Endothelial cell (in vitro differentiated cells): ENCODE measurements at regions not wholly inside any gene's neighbourhood (a gene's known extent, or its start where the extent isn't known, plus 50 kb on each side); places are given as distances from the start of the nearest gene placed in this dataset.
A peak's percentile ranks its signal among the peaks of the same experiment; 100 is the strongest.

Experiments used
- DNase-seq: peaks from one replicate; pipeline ENCODE4 v3.0.0; 2021; ENCODE audit warnings: low spot score
- H3K27ac Mint-ChIP-seq: one replicate; pipeline ENCODE4 v1.8.0; 2021; ENCODE audit warnings: mixed read lengths, inconsistent platforms; ENCODE audit not compliant: unreplicated experiment
- H3K27me3 Mint-ChIP-seq: one replicate; pipeline ENCODE4 v1.8.0; 2021; ENCODE audit warnings: mild to moderate bottlenecking, moderate library complexity, mixed read lengths, inconsistent platforms; ENCODE audit not compliant: unreplicated experiment
- H3K36me3 Mint-ChIP-seq: one replicate; pipeline ENCODE4 v1.8.0; 2021; ENCODE audit warnings: mild to moderate bottlenecking, low read depth, mixed read lengths, inconsistent platforms; ENCODE audit not compliant: unreplicated experiment
- H3K4me1 Mint-ChIP-seq: one replicate; pipeline ENCODE4 v1.8.0; 2021; ENCODE audit warnings: mild to moderate bottlenecking, mixed read lengths, inconsistent platforms; ENCODE audit not compliant: unreplicated experiment
- H3K4me3 Mint-ChIP-seq: one replicate; pipeline ENCODE4 v1.8.0; 2021; ENCODE audit warnings: mild to moderate bottlenecking, mixed read lengths, inconsistent platforms; ENCODE audit not compliant: unreplicated experiment
- H3K9me3 Mint-ChIP-seq: one replicate; pipeline ENCODE4 v1.8.0; 2021; ENCODE audit warnings: mixed read lengths, inconsistent platforms; ENCODE audit not compliant: unreplicated experiment
- TF ChIP-seq, protein P1 (sequence below): fragments of 200-600 bp; sonication (generic); IDR thresholded peaks from one replicate; pipeline ENCODE4 v1.5.0; 2021; ENCODE audit warnings: antibody characterized with exemption; ENCODE audit not compliant: unreplicated experiment

DNA sequence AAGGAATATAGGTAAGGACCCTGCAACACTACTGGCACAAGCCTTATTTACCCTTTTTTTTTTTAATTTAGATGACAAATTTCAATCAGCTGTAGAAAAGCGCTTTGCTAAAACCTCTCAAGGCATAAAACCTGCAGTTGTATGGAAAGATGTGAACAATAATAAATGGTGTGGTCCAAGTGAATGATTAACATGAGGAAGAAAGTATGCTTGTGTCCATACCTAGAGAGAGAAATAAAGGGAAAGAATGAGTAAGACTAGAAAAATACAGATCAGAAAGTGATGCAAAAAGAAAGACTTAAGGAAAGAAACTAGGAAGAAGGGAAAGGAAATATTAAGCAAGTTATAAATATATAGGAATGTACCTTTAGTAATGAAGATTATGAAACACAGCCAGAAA lies 119.2 kb upstream of the SCN7A start:
- Mint-ChIP-seq H3K4me1 (peaks cover 17% of the 10 kb centered on the region), H3K4me3 (no peak overlapping the region), H3K36me3 (no peaks in the 10 kb centered on the region), H3K27me3 (peaks cover 3% of the 10 kb centered on the region), H3K9me3 (no peaks in the 10 kb centered on the region), H3K27ac (no peak overlapping the region)
- DNase-seq, result no peak
- TF ChIP-seq, protein P1, sequence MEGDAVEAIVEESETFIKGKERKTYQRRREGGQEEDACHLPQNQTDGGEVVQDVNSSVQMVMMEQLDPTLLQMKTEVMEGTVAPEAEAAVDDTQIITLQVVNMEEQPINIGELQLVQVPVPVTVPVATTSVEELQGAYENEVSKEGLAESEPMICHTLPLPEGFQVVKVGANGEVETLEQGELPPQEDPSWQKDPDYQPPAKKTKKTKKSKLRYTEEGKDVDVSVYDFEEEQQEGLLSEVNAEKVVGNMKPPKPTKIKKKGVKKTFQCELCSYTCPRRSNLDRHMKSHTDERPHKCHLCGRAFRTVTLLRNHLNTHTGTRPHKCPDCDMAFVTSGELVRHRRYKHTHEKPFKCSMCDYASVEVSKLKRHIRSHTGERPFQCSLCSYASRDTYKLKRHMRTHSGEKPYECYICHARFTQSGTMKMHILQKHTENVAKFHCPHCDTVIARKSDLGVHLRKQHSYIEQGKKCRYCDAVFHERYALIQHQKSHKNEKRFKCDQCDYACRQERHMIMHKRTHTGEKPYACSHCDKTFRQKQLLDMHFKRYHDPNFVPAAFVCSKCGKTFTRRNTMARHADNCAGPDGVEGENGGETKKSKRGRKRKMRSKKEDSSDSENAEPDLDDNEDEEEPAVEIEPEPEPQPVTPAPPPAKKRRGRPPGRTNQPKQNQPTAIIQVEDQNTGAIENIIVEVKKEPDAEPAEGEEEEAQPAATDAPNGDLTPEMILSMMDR, result no peak

DNA sequence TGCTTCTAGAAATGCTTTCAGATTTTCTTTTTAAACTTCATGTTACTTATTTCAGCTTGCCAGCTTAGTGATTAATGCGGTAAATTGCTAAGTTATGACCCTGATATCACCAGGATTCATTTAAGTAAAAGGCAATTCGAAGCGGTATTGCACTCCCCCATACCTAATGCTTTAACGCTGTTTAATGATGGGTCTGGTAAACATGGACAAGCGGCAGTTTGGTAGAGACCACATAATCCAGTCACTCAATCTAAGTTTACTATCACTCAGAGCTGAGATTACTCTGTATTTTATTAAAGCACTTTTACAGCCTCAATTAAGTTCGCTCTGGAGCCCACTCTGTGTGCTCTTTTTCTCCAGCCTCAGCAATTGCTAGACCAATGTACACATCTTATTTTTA lies 118.2 kb upstream of the SCN7A start:
- no peak for DNase-seq
- no peaks in the 10 kb centered on the region for H3K36me3 Mint-ChIP-seq
- H3K4me1 Mint-ChIP-seq, result peaks cover 17% of the 10 kb centered on the region

GRCh38 chr2:166610913-166611305 lies 116.9 kb upstream of the SCN7A start:
- TF ChIP-seq, protein P1, result no peak
- Mint-ChIP-seq H3K9me3 (no peaks in the 10 kb centered on the region), H3K27me3 (peaks cover 3% of the 10 kb centered on the region), H3K4me1 (peaks cover 17% of the 10 kb centered on the region), H3K36me3 (no peaks in the 10 kb centered on the region), H3K4me3 (no peak overlapping the region), H3K27ac (no peak overlapping the region)
- no peak for DNase-seq

More for the DNA sequence above, 118.2 kb upstream of the SCN7A start:
- Mint-ChIP-seq H3K27me3 (peaks cover 3% of the 10 kb centered on the region), H3K27ac (no peak overlapping the region), H3K4me3 (no peak overlapping the region), H3K9me3 (no peaks in the 10 kb centered on the region)
- TF ChIP-seq, protein P1, result no peak

DNA sequence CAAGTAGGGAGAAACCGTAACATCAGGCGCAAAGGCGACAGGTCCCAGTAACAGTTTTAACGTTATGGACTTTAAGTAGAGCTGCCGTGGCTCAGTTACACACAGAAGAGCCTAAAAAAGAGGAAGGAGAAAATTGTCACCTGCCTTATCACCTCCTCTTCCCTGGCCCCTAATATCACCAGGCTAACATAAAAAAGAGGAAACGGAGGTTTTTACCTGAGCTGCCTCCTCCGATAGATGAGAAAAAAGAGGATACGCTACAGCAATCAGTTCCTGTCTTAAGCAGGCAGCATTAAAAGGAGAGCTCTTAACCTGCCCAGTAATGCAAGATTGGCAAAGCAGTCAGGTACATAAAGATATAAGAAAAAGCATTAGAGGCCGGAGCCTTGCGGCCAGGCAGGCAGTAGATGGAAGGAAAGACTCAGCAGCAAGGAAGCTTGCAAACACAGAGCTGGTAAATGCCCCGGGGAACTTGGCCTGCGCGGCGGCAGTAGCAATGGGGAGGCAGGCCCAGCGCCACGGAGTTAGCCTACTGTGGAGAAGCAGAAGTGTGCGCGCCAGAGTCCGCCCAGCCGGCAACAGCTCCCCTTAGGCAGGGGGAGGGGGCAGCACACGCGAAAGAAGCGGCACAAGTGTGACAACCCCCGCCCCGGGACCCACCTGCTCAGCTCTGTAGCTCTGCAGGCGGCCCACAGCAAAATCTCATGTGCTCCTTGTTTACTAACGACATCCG lies 116.3 kb upstream of the SCN7A start:
- Mint-ChIP-seq H3K4me1 (peaks cover 17% of the 10 kb centered on the region), H3K27ac (no peak overlapping the region), H3K27me3 (peaks cover 2% of the 10 kb centered on the region), H3K4me3 (no peak overlapping the region), H3K36me3 (no peaks in the 10 kb centered on the region), H3K9me3 (no peaks in the 10 kb centered on the region)
- TF ChIP-seq, protein P1, result no peak
- DNase-seq, result peak; percentile 28

DNA sequence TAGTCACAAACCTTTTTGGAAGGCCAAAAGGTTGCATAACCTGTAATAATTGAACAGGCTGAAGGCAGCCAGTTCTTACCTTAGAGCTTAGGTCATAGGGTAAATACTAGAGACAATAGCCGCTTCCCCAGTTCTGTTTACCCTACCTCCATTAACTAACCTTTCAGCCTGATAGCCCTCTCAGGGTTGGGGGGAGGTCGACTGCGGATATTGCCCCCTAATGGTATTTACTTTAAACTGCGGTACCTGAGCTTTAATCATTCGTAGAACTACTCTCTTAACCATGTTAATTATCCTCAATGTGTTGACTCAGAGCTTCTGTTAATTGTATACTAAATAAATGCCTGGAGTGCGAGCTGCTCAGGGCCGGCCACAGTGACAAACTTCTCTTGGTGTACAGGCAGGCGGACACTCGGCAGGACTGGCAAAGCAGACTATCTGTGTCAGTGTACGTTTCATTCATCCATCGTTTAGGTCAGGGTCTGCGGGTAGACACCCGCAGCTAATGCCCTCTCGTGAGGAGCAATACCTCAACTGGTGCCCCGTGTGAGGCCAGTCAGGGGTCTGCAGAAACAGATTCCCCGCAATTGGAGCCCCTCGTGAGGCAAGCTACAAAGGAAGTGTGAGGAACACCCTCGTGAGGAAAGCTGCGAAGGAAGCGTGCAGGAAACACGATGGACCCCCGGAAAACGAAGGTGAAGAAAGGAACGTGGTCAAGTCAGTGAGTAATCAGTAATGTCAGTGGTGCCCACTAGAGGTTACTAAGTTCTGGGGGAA lies 115.3 kb upstream of the SCN7A start:
- TF ChIP-seq, protein P1, result no peak
- Mint-ChIP-seq H3K9me3 (no peaks in the 10 kb centered on the region), H3K36me3 (no peaks in the 10 kb centered on the region), H3K4me1 (peaks cover 17% of the 10 kb centered on the region), H3K4me3 (no peak overlapping the region), H3K27ac (no peak overlapping the region), H3K27me3 (peaks cover 1% of the 10 kb centered on the region)
- no peak for DNase-seq
